GM12874 (cell line): ENCODE measurements at regions not wholly inside any gene's neighbourhood (a gene's known extent, or its start where the extent isn't known, plus 50 kb on each side); places are given as distances from the start of the nearest gene placed in this dataset.
A peak's percentile ranks its signal among the peaks of the same experiment; 100 is the strongest.

Experiments used
- CTCF ChIP-seq: IDR thresholded peaks from 2 replicates; pipeline ENCODE4 v1.5.1; 2011; ENCODE audit warnings: low read depth, mild to moderate bottlenecking, control low read depth, low read length, moderate library complexity; ENCODE audit not compliant: insufficient read depth

DNA sequence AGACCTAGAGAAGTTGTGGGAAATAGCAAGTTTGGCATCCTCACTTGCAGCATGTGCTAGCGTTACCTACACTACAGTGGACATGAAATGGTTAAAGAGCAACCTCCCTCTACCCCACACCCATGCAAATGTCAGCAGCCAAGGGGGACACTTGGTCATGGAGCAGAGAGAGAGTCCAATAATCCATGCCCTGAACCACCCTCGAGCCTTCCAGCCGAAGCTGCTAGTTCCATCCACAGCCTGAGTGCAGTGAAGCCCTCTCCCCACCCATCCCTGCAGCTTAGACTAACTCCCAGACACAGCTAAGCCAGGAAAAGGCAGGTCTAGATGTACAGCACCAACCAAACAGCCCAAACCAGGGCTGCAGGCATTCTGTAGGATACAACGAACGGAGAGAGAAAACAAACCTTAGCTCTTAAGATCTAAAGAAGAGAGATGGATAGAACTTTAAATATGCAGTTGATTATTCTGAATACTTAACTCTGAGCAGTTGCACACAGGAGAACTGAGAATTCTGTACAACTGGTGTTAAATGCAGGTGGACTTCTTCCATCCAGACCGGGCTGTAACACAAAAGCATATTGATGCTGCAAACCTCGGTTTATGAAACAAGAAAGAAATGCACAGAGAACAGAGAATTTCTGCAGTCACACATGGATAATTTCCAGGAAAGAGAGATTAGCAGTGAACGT lies 93.8 kb downstream of the SALL1 start:
- no peak for TF ChIP-seq CTCF

DNA sequence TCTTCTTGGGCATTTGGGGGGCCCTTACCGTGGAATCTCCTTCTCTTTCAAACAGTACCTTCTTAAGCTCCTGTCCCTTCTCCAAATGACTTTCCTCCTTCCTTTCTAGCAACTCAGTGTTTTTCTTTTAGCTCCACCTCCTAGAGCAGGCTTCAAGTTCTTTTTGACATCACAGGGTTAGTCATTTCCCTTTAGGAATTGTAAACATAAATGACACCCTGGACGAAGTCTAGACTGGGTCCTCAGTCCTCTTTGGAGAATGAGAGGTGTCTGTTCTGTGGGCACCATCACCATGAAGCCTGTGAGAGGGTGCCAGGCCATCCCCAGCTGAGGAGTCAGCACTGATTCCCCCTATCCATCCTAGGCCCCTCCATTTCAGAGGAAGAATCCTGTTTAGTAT lies 94.7 kb downstream of the SALL1 start:
- no peak for TF ChIP-seq CTCF

DNA sequence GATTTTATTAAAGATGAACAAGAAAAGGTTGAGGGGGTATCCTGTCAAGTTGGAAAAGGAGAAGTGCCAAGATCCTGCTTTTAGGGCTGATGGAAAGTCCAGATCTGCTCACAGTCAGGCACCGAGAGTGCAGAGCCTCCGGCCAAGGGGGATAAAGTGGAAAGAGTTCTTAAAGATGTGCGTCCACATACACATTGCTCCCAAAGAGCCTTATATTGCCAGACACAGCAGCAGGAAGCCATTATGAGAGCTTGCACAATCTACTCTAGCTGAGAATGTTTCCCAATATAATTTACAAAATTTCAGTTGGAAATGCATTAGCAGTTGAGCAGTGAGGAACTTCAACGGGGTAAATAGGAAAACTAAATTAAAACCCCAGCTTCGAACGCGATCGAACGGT lies 95.6 kb downstream of the SALL1 start:
- TF ChIP-seq CTCF: no peak

GRCh38 chr16:51053775-51054174 lies 97.3 kb downstream of the SALL1 start:
- no peak for TF ChIP-seq CTCF

GRCh38 chr16:51051671-51052070 lies 99.4 kb downstream of the SALL1 start:
- TF ChIP-seq CTCF: no peak

DNA sequence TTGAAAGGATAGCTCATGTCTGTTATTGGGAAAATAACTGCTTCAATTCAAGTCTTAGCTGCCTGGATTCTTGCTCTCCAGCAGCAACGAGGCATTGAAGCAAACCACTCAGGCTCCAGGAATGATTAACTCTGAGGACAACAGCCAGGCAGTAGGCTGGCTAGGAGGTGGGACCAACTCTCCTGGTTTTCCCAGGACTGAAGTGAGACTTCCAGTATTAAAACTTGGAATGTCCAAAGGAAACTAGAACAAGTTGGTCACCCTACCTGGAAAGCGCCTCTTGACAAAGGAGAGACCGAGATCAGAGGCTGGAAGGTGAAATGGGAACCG lies 100.7 kb downstream of the SALL1 start:
- TF ChIP-seq CTCF: no peak

GRCh38 chr16:51049678-51050376 lies 101.2 kb downstream of the SALL1 start:
- TF ChIP-seq CTCF: 0 out of 2 replicates have a peak, but pooled peaks have one; percentile 4
